WI38 (cell line): ENCODE measurements at regions not wholly inside any gene's neighbourhood (a gene's known extent, or its start where the extent isn't known, plus 50 kb on each side); places are given as distances from the start of the nearest gene placed in this dataset.

ENCODE experiments used
- H3K4me3 ChIP-seq: 2 replicates; pipeline ENCODE4 v1.5.1; 2011; ENCODE audit warnings: low read depth, mild to moderate bottlenecking, control low read depth, low read length
- CTCF ChIP-seq: IDR thresholded peaks from 2 replicates; pipeline ENCODE4 v1.5.1; 2012; ENCODE audit warnings: low read depth, mild to moderate bottlenecking, control low read depth, low read length

- H3K4me3 ChIP-seq, result no peak overlapping the region
- no peak for TF ChIP-seq CTCF
Observed at GRCh38 chr2:129728035-129728972, 251.2 kb upstream of the RAB6C start.

- no peak for TF ChIP-seq CTCF
Observed at GRCh38 chr2:129729011-129729410, 250.5 kb upstream of the RAB6C start.

GRCh38 chr2:129729646-129730045 is 249.8 kb upstream of the RAB6C start:
- TF ChIP-seq CTCF, result no peak
- no peak overlapping the region for H3K4me3 ChIP-seq

More at GRCh38 chr2:129729011-129729410, 250.5 kb upstream of the RAB6C start:
- no peak overlapping the region for H3K4me3 ChIP-seq

- TF ChIP-seq CTCF, result no peak
- H3K4me3 ChIP-seq, result no peak overlapping the region
Observed at GRCh38 chr2:129730979-129731378, 248.5 kb upstream of the RAB6C start.

- no peak overlapping the region for H3K4me3 ChIP-seq
- TF ChIP-seq CTCF, result no peak
Observed at GRCh38 chr2:129731907-129732629, 247.4 kb upstream of the RAB6C start.

- no peak for TF ChIP-seq CTCF
- H3K4me3 ChIP-seq, result no peak overlapping the region
Observed at GRCh38 chr2:129732630-129733026, 246.8 kb upstream of the RAB6C start.

- TF ChIP-seq CTCF, result no peak
- no peak overlapping the region for H3K4me3 ChIP-seq
Observed at GRCh38 chr2:129733041-129733440, 246.4 kb upstream of the RAB6C start.
